Nephron progenitor cell (in vitro differentiated cells): ENCODE measurements at regions not wholly inside any gene's neighbourhood (a gene's known extent, or its start where the extent isn't known, plus 50 kb on each side); places are given as distances from the start of the nearest gene placed in this dataset.
A peak's percentile ranks its signal among the peaks of the same experiment; 100 is the strongest.

Experiments used
- DNase-seq: peaks from one replicate; pipeline ENCODE4 v3.0.0; 2021
- H3K27ac Mint-ChIP-seq: 2 replicates; pipeline ENCODE4 v1.8.0; 2021; ENCODE audit warnings: mild to moderate bottlenecking, moderate library complexity, mixed read lengths
- H3K27me3 Mint-ChIP-seq: 2 replicates; pipeline ENCODE4 v1.8.0; 2021; ENCODE audit warnings: mild to moderate bottlenecking, low read depth, mixed read lengths; ENCODE audit not compliant: poor library complexity
- H3K36me3 Mint-ChIP-seq: 2 replicates; pipeline ENCODE4 v1.8.0; 2021; ENCODE audit warnings: low read depth, mixed read lengths
- H3K4me1 Mint-ChIP-seq: 2 replicates; pipeline ENCODE4 v1.8.0; 2021; ENCODE audit warnings: mixed read lengths
- H3K4me3 Mint-ChIP-seq: 2 replicates; pipeline ENCODE4 v1.8.0; 2021; ENCODE audit warnings: mild to moderate bottlenecking, moderate library complexity, mixed read lengths
- H3K9me3 Mint-ChIP-seq: 2 replicates; pipeline ENCODE4 v1.8.0; 2021; ENCODE audit warnings: mild to moderate bottlenecking, moderate library complexity, mixed read lengths
- CTCF ChIP-seq: fragments of 200-600 bp; sonication (generic); IDR thresholded peaks from 2 replicates; pipeline ENCODE4 v1.5.0; 2021; ENCODE audit warnings: antibody characterized with exemption

- Mint-ChIP-seq H3K4me1 (no peaks in the 10 kb centered on the region), H3K4me3 (no peak overlapping the region), H3K27me3 (peaks cover 27% of the 10 kb centered on the region), H3K27ac (no peak overlapping the region), H3K9me3 (no peaks in the 10 kb centered on the region), H3K36me3 (no peaks in the 10 kb centered on the region)
- DNase-seq, result no peak
- TF ChIP-seq CTCF, result no peak
Observed at GRCh38 chr7:142604671-142605070, 144.6 kb upstream of the PRSS1 start.

GRCh38 chr7:142603870-142604448 lies 145.3 kb upstream of the PRSS1 start:
- H3K27ac Mint-ChIP-seq, result no peak overlapping the region
- H3K4me3 Mint-ChIP-seq, result no peak overlapping the region
- peak; percentile 78 for TF ChIP-seq CTCF
- no peaks in the 10 kb centered on the region for H3K9me3 Mint-ChIP-seq
- H3K36me3 Mint-ChIP-seq, result no peaks in the 10 kb centered on the region
- H3K4me1 Mint-ChIP-seq, result no peaks in the 10 kb centered on the region
- H3K27me3 Mint-ChIP-seq, result peaks cover 27% of the 10 kb centered on the region
- DNase-seq, result peak; percentile 70

- Mint-ChIP-seq H3K36me3 (no peaks in the 10 kb centered on the region), H3K4me3 (no peak overlapping the region), H3K4me1 (no peaks in the 10 kb centered on the region), H3K9me3 (no peaks in the 10 kb centered on the region), H3K27ac (no peak overlapping the region), H3K27me3 (peaks cover 23% of the 10 kb centered on the region)
- no peak for DNase-seq
- no peak for TF ChIP-seq CTCF
Observed at GRCh38 chr7:142602756-142603155, 146.5 kb upstream of the PRSS1 start.

GRCh38 chr7:142602183-142602582 lies 147.1 kb upstream of the PRSS1 start:
- no peak for DNase-seq
- Mint-ChIP-seq H3K4me1 (no peaks in the 10 kb centered on the region), H3K27me3 (peaks cover 24% of the 10 kb centered on the region), H3K27ac (no peak overlapping the region), H3K36me3 (no peaks in the 10 kb centered on the region), H3K9me3 (no peaks in the 10 kb centered on the region), H3K4me3 (no peak overlapping the region)
- TF ChIP-seq CTCF, result no peak

- Mint-ChIP-seq H3K4me3 (no peak overlapping the region), H3K9me3 (no peaks in the 10 kb centered on the region), H3K27ac (no peak overlapping the region), H3K36me3 (no peaks in the 10 kb centered on the region), H3K27me3 (peaks cover 30% of the 10 kb centered on the region), H3K4me1 (no peaks in the 10 kb centered on the region)
- DNase-seq, result no peak
- no peak for TF ChIP-seq CTCF
Observed at GRCh38 chr7:142598297-142598696, 151.0 kb upstream of the PRSS1 start.

- no peaks in the 10 kb centered on the region for H3K4me1 Mint-ChIP-seq
- H3K9me3 Mint-ChIP-seq, result no peaks in the 10 kb centered on the region
- H3K36me3 Mint-ChIP-seq, result no peaks in the 10 kb centered on the region
- H3K4me3 Mint-ChIP-seq, result no peak overlapping the region
- no peak for TF ChIP-seq CTCF
- no peak overlapping the region for H3K27ac Mint-ChIP-seq
- peaks cover 30% of the 10 kb centered on the region for H3K27me3 Mint-ChIP-seq
- DNase-seq, result no peak
Observed at GRCh38 chr7:142597547-142597946, 151.7 kb upstream of the PRSS1 start.
